ENCODE measurements at regions not wholly inside any gene's neighbourhood (a gene's known extent, or its start where the extent isn't known, plus 50 kb on each side); places are given as distances from the start of the nearest gene placed in this dataset.

- no peak for TF ChIP-seq CTCF (IDR thresholded peaks at IDR 0.05)
- ATAC-seq: peak in 2 of 8 donors; percentile 10 to 65
These were observed 114.5 kb upstream of the PAQR3 start for GRCh38 chr4:79053754-79054153.

GRCh38 chr4:79050541-79050880 lies 111.3 kb upstream of the PAQR3 start:
- intact Hi-C loops (cut with DNase I): no loop called here
- WGBS, 2 donors: 77 to 86% methylated on average over 6 of the region's 6 CpGs
- no peak overlapping the region for H3K27ac ChIP-seq
- no peaks in the 10 kb centered on the region for H3K36me3 ChIP-seq
- no peak overlapping the region for H3K4me3 ChIP-seq
- H3K9me3 ChIP-seq: no peaks in the 10 kb centered on the region
- no peak for ATAC-seq
- peaks cover 0 to 16% (median 4%) of the 10 kb centered on the region in 9 donors for H3K4me1 ChIP-seq
- no peak for TF ChIP-seq CTCF (IDR thresholded peaks at IDR 0.05)
- DNase-seq: no peak
- H3K27me3 ChIP-seq: no peaks in the 10 kb centered on the region

More at GRCh38 chr4:79053754-79054153, 114.5 kb upstream of the PAQR3 start:
- Histone ChIP-seq H3K4me1 (peaks cover 0 to 5% (median 0%) of the 10 kb centered on the region in 9 donors), H3K4me3 (no peak overlapping the region), H3K27ac (no peak overlapping the region), H3K36me3 (no peaks in the 10 kb centered on the region), H3K9me3 (no peaks in the 10 kb centered on the region), H3K27me3 (no peaks in the 10 kb centered on the region)
- intact Hi-C loops (cut with DNase I): no loop called here
- no peak for DNase-seq

GRCh38 chr4:79049840-79050540 lies 110.8 kb upstream of the PAQR3 start:
- 93% methylated on average over 27 of the region's 27 CpGs for WGBS, 2 donors
- H3K27ac ChIP-seq: no peak overlapping the region
- H3K4me1 ChIP-seq: peaks cover 0 to 16% (median 4%) of the 10 kb centered on the region in 9 donors
- TF ChIP-seq CTCF (IDR thresholded peaks at IDR 0.05): no peak
- intact Hi-C loops (cut with DNase I): loop anchor here in 5 of 10 donors (5.0 to 10.0 kb wide), 3 partner anchors 525 to 1165 kb away; no protein-coding TSS in a partner anchor
- DNase-seq: no peak
- H3K4me3 ChIP-seq: no peak overlapping the region
- ATAC-seq: no peak
- no peaks in the 10 kb centered on the region for H3K27me3 ChIP-seq
- H3K9me3 ChIP-seq: no peaks in the 10 kb centered on the region
- H3K36me3 ChIP-seq: no peaks in the 10 kb centered on the region

- intact Hi-C loops (cut with DNase I): loop anchor here in 5 of 10 donors (5.0 to 10.0 kb wide), 3 partner anchors 526 to 1166 kb away; no protein-coding TSS in a partner anchor
- Histone ChIP-seq H3K9me3 (no peaks in the 10 kb centered on the region), H3K27ac (no peak overlapping the region), H3K36me3 (no peaks in the 10 kb centered on the region), H3K4me1 (peaks cover 0 to 16% (median 4%) of the 10 kb centered on the region in 9 donors), H3K4me3 (no peak overlapping the region), H3K27me3 (no peaks in the 10 kb centered on the region)
- WGBS, 2 donors: 56 to 61% methylated on average over 4 of the region's 4 CpGs
- TF ChIP-seq CTCF (IDR thresholded peaks at IDR 0.05): no peak
- ATAC-seq (no peak), DNase-seq (no peak)
These were observed 109.6 kb upstream of the PAQR3 start for GRCh38 chr4:79048878-79049277.
